ENCODE measurements at regions not wholly inside any gene's neighbourhood (a gene's known extent, or its start where the extent isn't known, plus 50 kb on each side); places are given as distances from the start of the nearest gene placed in this dataset.

- Histone ChIP-seq H3F3A (replicated peaks; ENCODE audit: insufficient read depth) (no peaks in the 10 kb centered on the region), H3K4me1 (ENCODE audit: control insufficient read depth in 1 of 2, insufficient read depth in 2 of 2, low read depth in 1 of 2, low read length in 1 of 2) (no peaks in the 10 kb centered on the region), H3K4me3 (ENCODE audit: low read depth in 2 of 2, low read length in 1 of 2) (no peak overlapping the region), H3K9me2 (no peaks in the 10 kb centered on the region), H2AFZ (ENCODE audit: low read depth) (no peak overlapping the region), H3K9me3 (no peaks in the 10 kb centered on the region), H3K9ac (no peak overlapping the region), H3K79me2 (ENCODE audit: insufficient read depth) (no peaks in the 10 kb centered on the region), H3K27me3 (ENCODE audit: insufficient read depth) (no peaks in the 10 kb centered on the region), H4K20me1 (ENCODE audit: insufficient read depth) (no peaks in the 10 kb centered on the region), H3K27ac (ENCODE audit: low read depth in 2 of 2, low read length in 1 of 2) (no peak overlapping the region), H3K36me3 (replicated peaks in 1 of 2; ENCODE audit: control insufficient read depth in 1 of 2, insufficient read depth in 2 of 2, low read length in 1 of 2) (no peaks in the 10 kb centered on the region), H3K4me2 (no peak overlapping the region)
- POLR2A ChIA-PET: no interaction called here
- TF ChIP-seq IRF3 (IDR thresholded peaks at IDR 0.05; ENCODE audit: low read depth, low read length) (no peak), REST (IDR thresholded peaks at IDR 0.05; ENCODE audit: low read depth, low read length) (no peak), FOSL2 (IDR thresholded peaks at IDR 0.05; ENCODE audit: borderline replicate concordance, low read depth) (no peak), NFIC (IDR thresholded peaks at IDR 0.05; ENCODE audit: borderline replicate concordance) (no peak), EP300 (IDR thresholded peaks at IDR 0.05; ENCODE audit: borderline replicate concordance in 1 of 2, low read depth in 1 of 2, low read length in 1 of 2) (no peak), SIN3A (IDR thresholded peaks at IDR 0.05; ENCODE audit: borderline replicate concordance, low read depth, low read length) (no peak), FOXJ3 (CRISPR knock-in tag; IDR thresholded peaks at IDR 0.05) (no peak), CTCF (IDR thresholded peaks at IDR 0.05) (no peak), MAX (IDR thresholded peaks at IDR 0.05; ENCODE audit: low read depth) (no peak), RFX5 (IDR thresholded peaks at IDR 0.05; ENCODE audit: low read length) (no peak), RXRA (IDR thresholded peaks at IDR 0.05; ENCODE audit: borderline replicate concordance, low read depth) (no peak), POLR2AphosphoS5 (IDR thresholded peaks at IDR 0.05; ENCODE audit: low read depth, low read length) (no peak), NRF1 (IDR thresholded peaks at IDR 0.05; ENCODE audit: low read depth, low read length) (no peak), SMC3 (IDR thresholded peaks at IDR 0.05; ENCODE audit: low read depth, low read length) (no peak), MEF2A (IDR thresholded peaks at IDR 0.05; ENCODE audit: borderline replicate concordance, low read depth) (no peak), YY1 (IDR thresholded peaks at IDR 0.05; ENCODE audit: low read depth) (no peak), RAD21 (IDR thresholded peaks at IDR 0.05; ENCODE audit: low read length) (no peak)
- WGBS (ENCODE audit: low lambda C conversion rate): 20% methylated on average over 4 of the region's 4 CpGs
- no peak for DNase-seq
- CTCF ChIA-PET: interaction anchor here (1.2 to 1.4 kb wide), 2 partner anchors 12 to 14 kb away, joined by 3 read pairs; no protein-coding TSS in a partner anchor
Measured at GRCh38 chr2:16475586-16475985, 190.0 kb downstream of the CYRIA start.
